HG02970 (cell line): ENCODE measurements at regions not wholly inside any gene's neighbourhood (a gene's known extent, or its start where the extent isn't known, plus 50 kb on each side); places are given as distances from the start of the nearest gene placed in this dataset.

ENCODE experiments used
- ATAC-seq: cut with Tn5 transposase; IDR thresholded peaks from one replicate; pipeline ENCODE4 v1.9.1; 2021; ENCODE audit warnings: mild to moderate bottlenecking, moderate library complexity, moderate number of reproducible peaks; ENCODE audit not compliant: unreplicated experiment, low FRiP score

GRCh38 chr6:92201618-92202017 lies 1217.7 kb downstream of the EPHA7 start:
- no peak for ATAC-seq

- no peak for ATAC-seq
Observed at GRCh38 chr6:92196325-92196724, 1223.0 kb downstream of the EPHA7 start.

GRCh38 chr6:92195796-92196195 lies 1223.6 kb downstream of the EPHA7 start:
- no peak for ATAC-seq

GRCh38 chr6:92188016-92188415 lies 1231.3 kb downstream of the EPHA7 start:
- ATAC-seq, result no peak

GRCh38 chr6:92184933-92185332 lies 1234.4 kb downstream of the EPHA7 start:
- ATAC-seq, result no peak

GRCh38 chr6:92181347-92181746 lies 1238.0 kb downstream of the EPHA7 start:
- no peak for ATAC-seq

- no peak for ATAC-seq
Observed at GRCh38 chr6:92180090-92180489, 1239.3 kb downstream of the EPHA7 start.

GRCh38 chr6:92176666-92177065 lies 1242.7 kb downstream of the EPHA7 start:
- ATAC-seq, result no peak

GRCh38 chr6:92174398-92175073 lies 1244.8 kb downstream of the EPHA7 start:
- ATAC-seq, result no peak

GRCh38 chr6:92169506-92169905 lies 1249.9 kb downstream of the EPHA7 start:
- ATAC-seq, result no peak

GRCh38 chr6:92166666-92167065 lies 1252.7 kb downstream of the EPHA7 start:
- ATAC-seq, result no peak

GRCh38 chr6:92161953-92162352 lies 1257.4 kb downstream of the EPHA7 start:
- ATAC-seq, result no peak

- no peak for ATAC-seq
Observed at GRCh38 chr6:92160226-92160625, 1259.1 kb downstream of the EPHA7 start.

- ATAC-seq, result no peak
Observed at GRCh38 chr6:92159046-92159445, 1260.3 kb downstream of the EPHA7 start.

GRCh38 chr6:92150553-92150952 lies 1268.8 kb downstream of the EPHA7 start:
- no peak for ATAC-seq

- ATAC-seq, result no peak
Observed at GRCh38 chr6:92147246-92147645, 1272.1 kb downstream of the EPHA7 start.

GRCh38 chr6:92139601-92140000 lies 1279.8 kb downstream of the EPHA7 start:
- no peak for ATAC-seq

GRCh38 chr6:92132957-92133356 lies 1286.4 kb downstream of the EPHA7 start:
- no peak for ATAC-seq

- no peak for ATAC-seq
Observed at GRCh38 chr6:92132457-92132856, 1286.9 kb downstream of the EPHA7 start.

- ATAC-seq, result no peak
Observed at GRCh38 chr6:92130944-92131343, 1288.4 kb downstream of the EPHA7 start.

GRCh38 chr6:92126983-92127382 lies 1292.4 kb downstream of the EPHA7 start:
- no peak for ATAC-seq

GRCh38 chr6:92126088-92126487 lies 1293.3 kb downstream of the EPHA7 start:
- ATAC-seq, result no peak

- ATAC-seq, result no peak
Observed at GRCh38 chr6:92125681-92126080, 1293.7 kb downstream of the EPHA7 start.
